Peyer's patch (tissue), 4 donors: ENCODE measurements at regions not wholly inside any gene's neighbourhood (a gene's known extent, or its start where the extent isn't known, plus 50 kb on each side); places are given as distances from the start of the nearest gene placed in this dataset.

Experiments
- POLR2A ChIP-seq, 2 donors: fragments of 450-650 bp; IDR thresholded peaks; one replicate each; pipeline ENCODE4 v1.5.1; 2017; ENCODE audit warnings: antibody characterized with exemption in 2 of 2, mild to moderate bottlenecking in 2 of 2, moderate library complexity in 2 of 2
- TF ChIP-seq, protein P1 (sequence below), 6 experiments: fragments of 450-650 bp in 4 of 6; fragments of 200-600 bp in 2 of 6; sonication (generic) in 1 of 6; IDR thresholded peaks; one replicate each; pipeline ENCODE4 v1.5.1; 2017 to 2019; ENCODE audit warnings: antibody characterized with exemption in 6 of 6, mild to moderate bottlenecking in 3 of 6, moderate library complexity in 1 of 6

DNA sequence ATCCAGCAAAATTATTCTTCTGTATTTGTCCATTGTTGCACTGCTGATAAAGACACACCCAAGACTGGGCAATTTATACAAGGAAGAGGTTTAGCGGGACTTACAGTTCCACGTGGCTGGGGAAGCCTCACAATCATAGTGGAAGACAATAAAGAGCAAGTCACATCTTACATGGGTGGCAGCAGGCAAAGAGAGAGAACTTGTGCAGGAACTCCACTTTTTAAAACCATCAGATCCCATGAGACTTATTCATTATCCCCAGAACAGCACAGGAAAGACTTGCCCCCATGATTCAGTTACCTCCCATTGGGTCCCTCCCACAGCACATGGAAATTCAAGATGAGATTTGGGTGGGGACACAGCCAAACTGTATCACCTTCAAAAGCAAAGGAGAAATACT, 286.5 kb upstream of the ECI2 start:
- TF ChIP-seq, protein P1, sequence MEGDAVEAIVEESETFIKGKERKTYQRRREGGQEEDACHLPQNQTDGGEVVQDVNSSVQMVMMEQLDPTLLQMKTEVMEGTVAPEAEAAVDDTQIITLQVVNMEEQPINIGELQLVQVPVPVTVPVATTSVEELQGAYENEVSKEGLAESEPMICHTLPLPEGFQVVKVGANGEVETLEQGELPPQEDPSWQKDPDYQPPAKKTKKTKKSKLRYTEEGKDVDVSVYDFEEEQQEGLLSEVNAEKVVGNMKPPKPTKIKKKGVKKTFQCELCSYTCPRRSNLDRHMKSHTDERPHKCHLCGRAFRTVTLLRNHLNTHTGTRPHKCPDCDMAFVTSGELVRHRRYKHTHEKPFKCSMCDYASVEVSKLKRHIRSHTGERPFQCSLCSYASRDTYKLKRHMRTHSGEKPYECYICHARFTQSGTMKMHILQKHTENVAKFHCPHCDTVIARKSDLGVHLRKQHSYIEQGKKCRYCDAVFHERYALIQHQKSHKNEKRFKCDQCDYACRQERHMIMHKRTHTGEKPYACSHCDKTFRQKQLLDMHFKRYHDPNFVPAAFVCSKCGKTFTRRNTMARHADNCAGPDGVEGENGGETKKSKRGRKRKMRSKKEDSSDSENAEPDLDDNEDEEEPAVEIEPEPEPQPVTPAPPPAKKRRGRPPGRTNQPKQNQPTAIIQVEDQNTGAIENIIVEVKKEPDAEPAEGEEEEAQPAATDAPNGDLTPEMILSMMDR (IDR thresholded peaks at IDR 0.05) = no peak
- no peak for TF ChIP-seq POLR2A (IDR thresholded peaks at IDR 0.05)
